GM21723 (cell line): ENCODE measurements at regions not wholly inside any gene's neighbourhood (a gene's known extent, or its start where the extent isn't known, plus 50 kb on each side); places are given as distances from the start of the nearest gene placed in this dataset.
"Not testable (repeated sequence)": the region's sequence is repeated elsewhere in the genome, so short reads cannot be mapped to it uniquely, and the experiment has no call there.

Experiments used
- ATAC-seq: cut with Tn5 transposase; IDR thresholded peaks from one replicate; pipeline ENCODE4 v1.9.1; 2021; ENCODE audit warnings: mild to moderate bottlenecking, moderate library complexity; ENCODE audit not compliant: unreplicated experiment

GRCh38 chr7:114364151-114364550 is 50.5 kb upstream of the FOXP2 start:
- no peak for ATAC-seq

- no peak for ATAC-seq
These were observed 51.3 kb upstream of the FOXP2 start for GRCh38 chr7:114363292-114363691.

GRCh38 chr7:114358911-114359310 is 55.7 kb upstream of the FOXP2 start:
- no peak for ATAC-seq

GRCh38 chr7:114356133-114356532 is 58.5 kb upstream of the FOXP2 start:
- ATAC-seq = no peak

GRCh38 chr7:114354306-114354705 is 60.3 kb upstream of the FOXP2 start:
- ATAC-seq = no peak

- no peak for ATAC-seq
These were observed 69.1 kb upstream of the FOXP2 start for GRCh38 chr7:114345494-114345893.

GRCh38 chr7:114343949-114344708 is 70.5 kb upstream of the FOXP2 start:
- no peak for ATAC-seq

- no peak for ATAC-seq
These were observed 72.0 kb upstream of the FOXP2 start for GRCh38 chr7:114342431-114343179.

GRCh38 chr7:114341648-114342047 is 73.0 kb upstream of the FOXP2 start:
- ATAC-seq = no peak

- ATAC-seq = no peak
These were observed 79.6 kb upstream of the FOXP2 start for GRCh38 chr7:114334989-114335388.

- not testable (repeated sequence) for ATAC-seq
These were observed 85.2 kb upstream of the FOXP2 start for GRCh38 chr7:114329458-114329857.

GRCh38 chr7:114317450-114318098 is 97.0 kb upstream of the FOXP2 start:
- no peak for ATAC-seq

GRCh38 chr7:114312649-114313048 is 102.0 kb upstream of the FOXP2 start:
- ATAC-seq = no peak

- no peak for ATAC-seq
These were observed 104.1 kb upstream of the FOXP2 start for GRCh38 chr7:114310345-114311110.

GRCh38 chr7:114309729-114310128 is 104.9 kb upstream of the FOXP2 start:
- no peak for ATAC-seq

GRCh38 chr7:114303301-114303700 is 111.3 kb upstream of the FOXP2 start:
- ATAC-seq = no peak

- ATAC-seq = no peak
These were observed 111.8 kb upstream of the FOXP2 start for GRCh38 chr7:114302858-114303257.

GRCh38 chr7:114298011-114298410 is 116.6 kb upstream of the FOXP2 start:
- no peak for ATAC-seq

- no peak for ATAC-seq
These were observed 117.5 kb upstream of the FOXP2 start for GRCh38 chr7:114297121-114297520.

GRCh38 chr7:114295522-114295921 is 119.1 kb upstream of the FOXP2 start:
- no peak for ATAC-seq

GRCh38 chr7:114294036-114294435 is 120.6 kb upstream of the FOXP2 start:
- ATAC-seq = no peak
